C4-2B (cell line): ENCODE measurements at regions not wholly inside any gene's neighbourhood (a gene's known extent, or its start where the extent isn't known, plus 50 kb on each side); places are given as distances from the start of the nearest gene placed in this dataset.

Experiments
- ZFX ChIP-seq: fragments of 450-650 bp; IDR thresholded peaks from 2 replicates; pipeline ENCODE4 v1.6.1; 2017
- TF ChIP-seq, protein P1 (sequence below): fragments of 450-650 bp; conservative IDR thresholded peaks from 2 replicates; pipeline ENCODE4 v1.5.1; 2017; ENCODE audit warnings: mild to moderate bottlenecking

DNA sequence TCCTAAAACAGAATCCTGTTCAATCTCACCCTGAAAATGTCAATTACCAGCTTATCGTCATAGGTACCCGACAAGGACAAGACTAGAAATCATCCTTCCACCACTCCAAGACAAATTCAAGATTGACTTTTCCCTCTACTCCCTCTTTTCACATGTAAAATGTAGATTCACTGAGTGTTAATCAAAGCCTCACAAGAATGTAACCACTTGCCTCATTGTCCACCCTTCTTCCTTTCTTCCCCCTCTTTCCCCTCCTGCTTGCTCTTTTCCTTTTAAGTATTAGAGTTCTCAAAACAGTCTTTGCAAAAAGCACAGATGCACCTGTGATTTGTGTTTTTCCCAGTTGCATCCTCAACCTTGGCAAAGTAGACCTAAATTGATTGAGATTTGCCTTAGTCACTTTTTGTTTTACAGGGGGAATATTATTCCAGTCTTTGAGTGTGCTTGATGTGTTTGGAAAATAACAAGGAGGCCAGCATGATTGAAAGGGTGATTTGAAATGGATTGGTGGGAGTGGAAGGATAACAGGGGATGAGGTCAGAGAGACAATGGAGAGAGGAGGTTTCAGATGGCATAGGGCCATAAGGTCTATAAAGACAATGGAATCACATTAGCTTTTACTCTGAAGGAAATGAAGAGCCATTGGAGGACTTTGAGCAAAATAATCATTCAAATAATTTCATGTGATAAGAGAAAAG lies 231.3 kb upstream of the TYRP1 start:
- TF ChIP-seq, protein P1, sequence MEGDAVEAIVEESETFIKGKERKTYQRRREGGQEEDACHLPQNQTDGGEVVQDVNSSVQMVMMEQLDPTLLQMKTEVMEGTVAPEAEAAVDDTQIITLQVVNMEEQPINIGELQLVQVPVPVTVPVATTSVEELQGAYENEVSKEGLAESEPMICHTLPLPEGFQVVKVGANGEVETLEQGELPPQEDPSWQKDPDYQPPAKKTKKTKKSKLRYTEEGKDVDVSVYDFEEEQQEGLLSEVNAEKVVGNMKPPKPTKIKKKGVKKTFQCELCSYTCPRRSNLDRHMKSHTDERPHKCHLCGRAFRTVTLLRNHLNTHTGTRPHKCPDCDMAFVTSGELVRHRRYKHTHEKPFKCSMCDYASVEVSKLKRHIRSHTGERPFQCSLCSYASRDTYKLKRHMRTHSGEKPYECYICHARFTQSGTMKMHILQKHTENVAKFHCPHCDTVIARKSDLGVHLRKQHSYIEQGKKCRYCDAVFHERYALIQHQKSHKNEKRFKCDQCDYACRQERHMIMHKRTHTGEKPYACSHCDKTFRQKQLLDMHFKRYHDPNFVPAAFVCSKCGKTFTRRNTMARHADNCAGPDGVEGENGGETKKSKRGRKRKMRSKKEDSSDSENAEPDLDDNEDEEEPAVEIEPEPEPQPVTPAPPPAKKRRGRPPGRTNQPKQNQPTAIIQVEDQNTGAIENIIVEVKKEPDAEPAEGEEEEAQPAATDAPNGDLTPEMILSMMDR = no peak
- no peak for TF ChIP-seq ZFX
